Progenitor cell of endocrine pancreas (in vitro differentiated cells): ENCODE measurements at regions not wholly inside any gene's neighbourhood (a gene's known extent, or its start where the extent isn't known, plus 50 kb on each side); places are given as distances from the start of the nearest gene placed in this dataset.
"Not testable (repeated sequence)": the region's sequence is repeated elsewhere in the genome, so short reads cannot be mapped to it uniquely, and the experiment has no call there.

Experiments used
- DNase-seq: peaks from one replicate; pipeline ENCODE4 v3.0.0; 2021; ENCODE audit warnings: low spot score; ENCODE audit not compliant: unreplicated experiment
- H3K27ac Mint-ChIP-seq: 2 replicates; pipeline ENCODE4 v1.8.0; 2021; ENCODE audit warnings: mild to moderate bottlenecking, moderate library complexity, mixed read lengths
- H3K27me3 Mint-ChIP-seq: 2 replicates; pipeline ENCODE4 v1.8.0; 2021; ENCODE audit warnings: mixed read lengths
- H3K36me3 Mint-ChIP-seq: 2 replicates; pipeline ENCODE4 v1.8.0; 2022; ENCODE audit warnings: mixed read lengths; ENCODE audit not compliant: insufficient read depth
- H3K4me1 Mint-ChIP-seq: 2 replicates; pipeline ENCODE4 v1.8.0; 2021; ENCODE audit warnings: low read depth, mixed read lengths
- H3K4me3 Mint-ChIP-seq: 2 replicates; pipeline ENCODE4 v1.8.0; 2021; ENCODE audit warnings: low read depth, mild to moderate bottlenecking, moderate library complexity, mixed read lengths
- H3K9me3 Mint-ChIP-seq: 2 replicates; pipeline ENCODE4 v1.8.0; 2021; ENCODE audit warnings: low read depth, mixed read lengths
- CTCF ChIP-seq: fragments of 200-600 bp; sonication (generic); IDR thresholded peaks from one replicate; pipeline ENCODE4 v1.5.0; 2021; ENCODE audit warnings: antibody characterized with exemption, mild to moderate bottlenecking; ENCODE audit not compliant: unreplicated experiment

- Mint-ChIP-seq H3K27me3 (no peaks in the 10 kb centered on the region), H3K27ac (no peak overlapping the region), H3K36me3 (peaks cover 4% of the 10 kb centered on the region), H3K4me3 (no peak overlapping the region), H3K4me1 (no peaks in the 10 kb centered on the region), H3K9me3 (peaks cover 27% of the 10 kb centered on the region)
- no peak for DNase-seq
- no peak for TF ChIP-seq CTCF
Observed at GRCh38 chr14:53260286-53260685, 107.2 kb upstream of the DDHD1 start.

- Mint-ChIP-seq H3K36me3 (no peaks in the 10 kb centered on the region), H3K9me3 (peaks cover 14% of the 10 kb centered on the region), H3K27ac (no peak overlapping the region), H3K4me1 (no peaks in the 10 kb centered on the region), H3K27me3 (no peaks in the 10 kb centered on the region), H3K4me3 (no peak overlapping the region)
- TF ChIP-seq CTCF, result no peak
- DNase-seq, result no peak
Observed at GRCh38 chr14:53252141-53252540, 99.0 kb upstream of the DDHD1 start.

GRCh38 chr14:53249059-53249458, 95.9 kb upstream of the DDHD1 start:
- Mint-ChIP-seq H3K4me3 (no peak overlapping the region), H3K4me1 (no peaks in the 10 kb centered on the region), H3K9me3 (peaks cover 14% of the 10 kb centered on the region), H3K27ac (no peak overlapping the region), H3K27me3 (no peaks in the 10 kb centered on the region), H3K36me3 (no peaks in the 10 kb centered on the region)
- no peak for DNase-seq
- no peak for TF ChIP-seq CTCF

GRCh38 chr14:53247596-53248370, 94.7 kb upstream of the DDHD1 start:
- TF ChIP-seq CTCF, result no peak
- Mint-ChIP-seq H3K27ac (no peak overlapping the region), H3K9me3 (peaks cover 8% of the 10 kb centered on the region), H3K4me1 (no peaks in the 10 kb centered on the region), H3K27me3 (no peaks in the 10 kb centered on the region), H3K36me3 (peaks cover under 1% of the 10 kb centered on the region), H3K4me3 (no peak overlapping the region)
- DNase-seq, result no peak

- peaks cover 26% of the 10 kb centered on the region for H3K9me3 Mint-ChIP-seq
- not testable (repeated sequence) for DNase-seq, H3K27me3 Mint-ChIP-seq
Observed at GRCh38 chr14:53242898-53243297, 89.8 kb upstream of the DDHD1 start.

GRCh38 chr14:53237488-53237887, 84.4 kb upstream of the DDHD1 start:
- no peak for TF ChIP-seq CTCF
- Mint-ChIP-seq H3K27me3 (no peaks in the 10 kb centered on the region), H3K36me3 (peaks cover 10% of the 10 kb centered on the region), H3K4me1 (peaks cover 2% of the 10 kb centered on the region), H3K27ac (no peak overlapping the region), H3K9me3 (peaks cover 22% of the 10 kb centered on the region), H3K4me3 (no peak overlapping the region)
- no peak for DNase-seq

More at GRCh38 chr14:53242898-53243297, 89.8 kb upstream of the DDHD1 start:
- not testable (repeated sequence) for H3K36me3 Mint-ChIP-seq, H3K4me3 Mint-ChIP-seq, H3K4me1 Mint-ChIP-seq, H3K27ac Mint-ChIP-seq
